Stomach (tissue), 8 donors: ENCODE measurements at regions not wholly inside any gene's neighbourhood (a gene's known extent, or its start where the extent isn't known, plus 50 kb on each side); places are given as distances from the start of the nearest gene placed in this dataset.

Experiments
- DNase-seq, 2 donors: peaks; one replicate each; pipeline versions ENCODE4 v3.0.0 to v3.0.0-alpha.2; 2013 to 2019
- H3K27ac ChIP-seq, 5 donors: fragments of 200-600 bp in 4 of 5; sonication (generic) in 4 of 5; one replicate each; pipeline ENCODE4 v1.5.1; 2013 to 2019; ENCODE audit warnings: mild to moderate bottlenecking in 1 of 5, moderate library complexity in 1 of 5
- H3K27me3 ChIP-seq, 3 donors: fragments of 200-600 bp; sonication (generic); one replicate each; pipeline ENCODE4 v1.5.1; 2017 to 2019; ENCODE audit warnings: mixed run types in 1 of 3
- H3K36me3 ChIP-seq, 4 donors: fragments of 200-600 bp; sonication (generic); 1 replicate in 3 of 4; 2 replicates in 1 of 4; pipeline ENCODE4 v1.5.1; 2016 to 2019
- H3K4me1 ChIP-seq, 4 donors: fragments of 200-600 bp; sonication (generic); one replicate each; pipeline ENCODE4 v1.5.1; 2016 to 2019
- H3K4me3 ChIP-seq, 4 donors: fragments of 200-600 bp; sonication (generic) in 3 of 4; one replicate each; pipeline ENCODE4 v1.5.1; 2016 to 2019; ENCODE audit warnings: mild to moderate bottlenecking in 1 of 4
- H3K9me3 ChIP-seq, 4 donors: fragments of 200-600 bp; sonication (generic); one replicate each; pipeline ENCODE4 v1.5.1; 2016 to 2019
- CTCF ChIP-seq, 7 experiments: fragments of 450-650 bp in 4 of 7; fragments of 200-600 bp in 3 of 7; sonication (generic) in 3 of 7; IDR thresholded peaks; one replicate each; pipeline ENCODE4 v1.5.1; 2016 to 2019; ENCODE audit warnings: antibody characterized with exemption in 7 of 7, control low read depth in 2 of 7, mild to moderate bottlenecking in 1 of 7
- EP300 ChIP-seq: sonication (generic); formaldehyde crosslinking; IDR thresholded peaks from one replicate; pipeline ENCODE4 v1.6.1; 2017; ENCODE audit warnings: antibody characterized with exemption
- POLR2A ChIP-seq, 4 donors: fragments of 450-650 bp; IDR thresholded peaks; one replicate each; pipeline ENCODE4 v1.6.1; 2016; ENCODE audit warnings: antibody characterized with exemption in 4 of 4, control low read depth in 2 of 4, mild to moderate bottlenecking in 1 of 4, moderate library complexity in 1 of 4
- POLR2AphosphoS5 ChIP-seq, 3 donors: sonication (generic); formaldehyde crosslinking; IDR thresholded peaks; one replicate each; pipeline ENCODE4 v1.6.1; 2016; ENCODE audit warnings: antibody characterized with exemption in 3 of 3
- WGBS, 5 donors: extraction: QIAGEN DNeasy Blood & Tissue Kit in 3 of 5; methylation state at CpG; one replicate each; pipeline versions ENCODE4 v1.1.5 to v1.1.7; 2013 to 2018; 5-methylcytosine and 5-hydroxymethylcytosine counted together
- intact Hi-C: fragments of 100-400 bp; cut with DNase I; formaldehyde crosslinking; loops from one replicate; pipeline ENCODE4 v1.15.1; 2023; ENCODE audit warnings: low total_unique reads
- donor health status: healthy with polysubstance abuse.
- donor health status: Bipolar disorder and iron deficiency.
- donor health status: healthy.

GRCh38 chr3:135788978-135789377 lies 176.6 kb upstream of the PPP2R3A start:
- Histone ChIP-seq H3K27ac (no peak overlapping the region), H3K4me3 (no peak overlapping the region), H3K9me3 (no peaks in the 10 kb centered on the region), H3K27me3 (no peaks in the 10 kb centered on the region), H3K36me3 (no peaks in the 10 kb centered on the region), H3K4me1 (no peaks in the 10 kb centered on the region)
- no peak for DNase-seq
- TF ChIP-seq POLR2A (IDR thresholded peaks at IDR 0.05) (no peak), EP300 (no peak), POLR2AphosphoS5 (IDR thresholded peaks at IDR 0.05) (no peak), CTCF (IDR thresholded peaks at IDR 0.05) (no peak)
- intact Hi-C loops: no loop called here
- WGBS, 5 donors: 82 to 97% (median 92%) methylated on average over 2 of the region's 2 CpGs

GRCh38 chr3:135792174-135792573 lies 173.4 kb upstream of the PPP2R3A start:
- Histone ChIP-seq H3K27me3 (no peaks in the 10 kb centered on the region), H3K36me3 (no peaks in the 10 kb centered on the region), H3K27ac (no peak overlapping the region), H3K4me1 (no peaks in the 10 kb centered on the region), H3K4me3 (no peak overlapping the region), H3K9me3 (no peaks in the 10 kb centered on the region)
- no peak for DNase-seq
- TF ChIP-seq CTCF (IDR thresholded peaks at IDR 0.05): no peak
- TF ChIP-seq EP300: no peak
- no peak for TF ChIP-seq POLR2AphosphoS5 (IDR thresholded peaks at IDR 0.05)
- no peak for TF ChIP-seq POLR2A (IDR thresholded peaks at IDR 0.05)
- intact Hi-C loops: no loop called here
- WGBS, 5 donors: 66 to 84% (median 72%) methylated on average over 6 of the region's 6 CpGs

- intact Hi-C loops: no loop called here
- WGBS, 5 donors: 62 to 80% (median 68%) methylated on average over 2 of the region's 2 CpGs
- Histone ChIP-seq H3K36me3 (no peaks in the 10 kb centered on the region), H3K27me3 (no peaks in the 10 kb centered on the region), H3K27ac (no peak overlapping the region), H3K4me1 (no peaks in the 10 kb centered on the region), H3K9me3 (no peaks in the 10 kb centered on the region), H3K4me3 (no peak overlapping the region)
- TF ChIP-seq EP300 (no peak), POLR2A (IDR thresholded peaks at IDR 0.05) (no peak), CTCF (IDR thresholded peaks at IDR 0.05) (no peak), POLR2AphosphoS5 (IDR thresholded peaks at IDR 0.05) (no peak)
- no peak for DNase-seq
Observed at GRCh38 chr3:135792858-135793475, 172.6 kb upstream of the PPP2R3A start.

GRCh38 chr3:135800071-135800549 lies 165.4 kb upstream of the PPP2R3A start:
- Histone ChIP-seq H3K36me3 (no peaks in the 10 kb centered on the region), H3K4me3 (no peak overlapping the region), H3K27ac (no peak overlapping the region), H3K27me3 (no peaks in the 10 kb centered on the region), H3K9me3 (no peaks in the 10 kb centered on the region), H3K4me1 (no peaks in the 10 kb centered on the region)
- intact Hi-C loops: no loop called here
- TF ChIP-seq CTCF (IDR thresholded peaks at IDR 0.05) (no peak), EP300 (no peak), POLR2AphosphoS5 (IDR thresholded peaks at IDR 0.05) (no peak), POLR2A (IDR thresholded peaks at IDR 0.05) (no peak)
- 69 to 76% (median 74%) methylated on average over 5 of the region's 5 CpGs for whole genome bisulfite sequencing, 5 donors
- DNase-seq: no peak
